Osteoblast (primary cell): ENCODE measurements at regions not wholly inside any gene's neighbourhood (a gene's known extent, or its start where the extent isn't known, plus 50 kb on each side); places are given as distances from the start of the nearest gene placed in this dataset.

Source experiments
- DNase-seq: peaks from one replicate; pipeline ENCODE4 v3.0.0; 2011; ENCODE audit warnings: low spot score, mixed read lengths; ENCODE audit not compliant: insufficient read length; ENCODE audit errors: missing footprints
- H2AFZ ChIP-seq: 2 replicates; pipeline ENCODE4 v1.6.0; 2011; ENCODE audit warnings: mild to moderate bottlenecking, low read length
- H3K27ac ChIP-seq: 2 replicates; pipeline ENCODE4 v1.5.1; 2011; ENCODE audit warnings: mild to moderate bottlenecking, low read depth, low read length, moderate library complexity
- H3K27me3 ChIP-seq: 2 replicates; pipeline ENCODE4 v1.6.0; 2012; ENCODE audit warnings: mild to moderate bottlenecking, control low read depth, inconsistent platforms, low read length, moderate library complexity; ENCODE audit not compliant: insufficient read depth
- H3K36me3 ChIP-seq: 2 replicates; pipeline ENCODE4 v1.5.1; 2011; ENCODE audit warnings: mild to moderate bottlenecking, low read length, control low read depth, moderate library complexity; ENCODE audit not compliant: insufficient read depth
- H3K4me1 ChIP-seq: 2 replicates; pipeline ENCODE4 v1.5.1; 2011; ENCODE audit warnings: mild to moderate bottlenecking, low read length, control low read depth, moderate library complexity; ENCODE audit not compliant: insufficient read depth
- H3K4me2 ChIP-seq: 2 replicates; pipeline ENCODE4 v1.6.0; 2011; ENCODE audit warnings: mild to moderate bottlenecking, low read length; ENCODE audit not compliant: insufficient read depth
- H3K4me3 ChIP-seq: fragments of 200-600 bp; sonication (generic); 3 replicates; pipeline ENCODE4 v1.5.1; 2012; ENCODE audit warnings: mild to moderate bottlenecking, low read length, inconsistent platforms; ENCODE audit not compliant: insufficient read depth
- H3K79me2 ChIP-seq: 2 replicates; pipeline ENCODE4 v1.6.0; 2012; ENCODE audit warnings: mild to moderate bottlenecking, low read length, control low read depth, inconsistent platforms; ENCODE audit not compliant: insufficient read depth
- H3K9me3 ChIP-seq: 2 replicates; pipeline ENCODE4 v1.5.1; 2011; ENCODE audit warnings: low read depth, low read length, control low read depth
- H4K20me1 ChIP-seq: 2 replicates; pipeline ENCODE4 v1.6.0; 2012; ENCODE audit warnings: mild to moderate bottlenecking, low read length, control low read depth; ENCODE audit not compliant: insufficient read depth
- CTCF ChIP-seq: IDR thresholded peaks from 2 replicates; pipeline ENCODE4 v1.5.1; 2011; ENCODE audit warnings: mild to moderate bottlenecking, low read depth, low read length, moderate library complexity; ENCODE audit errors: extremely low read depth

GRCh38 chr11:44457862-44458261 is 107.6 kb upstream of the CD82 start:
- Histone ChIP-seq H3K36me3 (no peaks in the 10 kb centered on the region), H2AFZ (no peak overlapping the region), H3K4me2 (no peak overlapping the region), H3K27me3 (peaks cover 6% of the 10 kb centered on the region), H3K27ac (no peak overlapping the region), H3K9me3 (no peaks in the 10 kb centered on the region), H3K4me3 (no peak overlapping the region), H4K20me1 (no peaks in the 10 kb centered on the region), H3K4me1 (no peaks in the 10 kb centered on the region), H3K79me2 (no peaks in the 10 kb centered on the region)
- DNase-seq, result no peak
- no peak for TF ChIP-seq CTCF

GRCh38 chr11:44463751-44464150 is 101.7 kb upstream of the CD82 start:
- Histone ChIP-seq H3K79me2 (no peaks in the 10 kb centered on the region), H2AFZ (no peak overlapping the region), H3K4me2 (no peak overlapping the region), H3K36me3 (no peaks in the 10 kb centered on the region), H3K9me3 (no peaks in the 10 kb centered on the region), H3K27ac (no peak overlapping the region), H3K4me1 (no peaks in the 10 kb centered on the region), H3K27me3 (peaks cover 5% of the 10 kb centered on the region), H4K20me1 (no peaks in the 10 kb centered on the region), H3K4me3 (no peak overlapping the region)
- DNase-seq, result no peak
- no peak for TF ChIP-seq CTCF

GRCh38 chr11:44464741-44465140 is 100.7 kb upstream of the CD82 start:
- Histone ChIP-seq H2AFZ (no peak overlapping the region), H3K27ac (no peak overlapping the region)
- peak; percentile 54 for DNase-seq

GRCh38 chr11:44466531-44467205 is 98.8 kb upstream of the CD82 start:
- DNase-seq, result no peak
- no peak overlapping the region for H3K27ac ChIP-seq
- no peak overlapping the region for H3K4me3 ChIP-seq
- H4K20me1 ChIP-seq, result no peaks in the 10 kb centered on the region
- H3K79me2 ChIP-seq, result no peaks in the 10 kb centered on the region
- no peak for TF ChIP-seq CTCF
- H3K9me3 ChIP-seq, result no peaks in the 10 kb centered on the region
- peaks cover 12% of the 10 kb centered on the region for H3K27me3 ChIP-seq
- no peak overlapping the region for H2AFZ ChIP-seq
- no peaks in the 10 kb centered on the region for H3K4me1 ChIP-seq
- no peak overlapping the region for H3K4me2 ChIP-seq
- H3K36me3 ChIP-seq, result no peaks in the 10 kb centered on the region

More at GRCh38 chr11:44464741-44465140, 100.7 kb upstream of the CD82 start:
- Histone ChIP-seq H3K4me3 (no peak overlapping the region), H3K79me2 (no peaks in the 10 kb centered on the region), H3K4me1 (no peaks in the 10 kb centered on the region), H3K36me3 (no peaks in the 10 kb centered on the region), H4K20me1 (no peaks in the 10 kb centered on the region), H3K4me2 (no peak overlapping the region), H3K27me3 (peaks cover 8% of the 10 kb centered on the region), H3K9me3 (no peaks in the 10 kb centered on the region)
- TF ChIP-seq CTCF, result no peak
